Activated CD4-positive, alpha-beta T cell treated with anti-CD3 and anti-CD28 coated beads, Interleukin-2, Interleukin-6, amounts not matched to agents 100 ng/mL and 50 ng/mL, durations not matched to agents 16 hours and 8 hours (primary cell): ENCODE measurements at regions not wholly inside any gene's neighbourhood (a gene's known extent, or its start where the extent isn't known, plus 50 kb on each side); places are given as distances from the start of the nearest gene placed in this dataset.

ENCODE experiments used
- DNase-seq: peaks from one replicate; pipeline ENCODE4 v3.0.0-alpha.2; 2020

DNA sequence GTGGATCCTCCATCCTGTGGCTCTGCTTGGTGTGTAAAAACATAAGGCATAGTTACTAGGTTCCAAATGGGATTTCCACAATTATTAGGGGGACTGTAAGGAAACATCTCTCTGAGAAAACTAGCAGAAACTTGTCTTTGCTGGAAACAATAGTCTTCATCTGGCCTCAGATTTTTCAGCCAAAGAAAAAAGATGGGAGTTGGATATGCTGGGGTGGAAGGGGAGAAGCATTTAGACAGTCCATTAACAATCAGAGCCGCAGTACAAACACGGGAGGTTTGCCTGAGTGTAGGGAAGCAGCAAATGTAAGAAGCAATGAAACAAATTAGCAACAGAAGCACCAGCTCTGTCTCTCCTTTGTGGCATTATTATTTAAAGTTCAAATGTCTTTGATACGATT is 402.7 kb upstream of the ZNF608 start:
- DNase-seq: no peak

DNA sequence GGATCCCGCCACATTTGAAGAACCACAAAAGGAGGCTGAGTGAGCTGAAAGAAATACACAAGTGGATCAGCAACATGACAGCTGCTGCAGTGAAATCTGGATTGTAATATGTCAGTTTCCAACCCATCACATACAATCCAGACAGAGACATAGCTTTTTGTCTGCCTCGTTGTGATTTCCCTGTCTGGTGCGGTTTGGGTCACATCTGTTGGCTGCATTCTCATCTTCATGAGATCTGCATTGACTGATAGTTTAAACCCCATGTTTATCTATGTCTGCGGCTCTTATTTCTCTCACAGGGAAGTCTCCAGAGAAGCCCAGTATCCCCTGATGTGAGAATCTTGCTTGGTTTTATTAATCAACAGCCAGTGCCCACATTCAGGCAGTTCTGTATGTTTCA is 403.1 kb upstream of the ZNF608 start:
- DNase-seq: no peak

DNA sequence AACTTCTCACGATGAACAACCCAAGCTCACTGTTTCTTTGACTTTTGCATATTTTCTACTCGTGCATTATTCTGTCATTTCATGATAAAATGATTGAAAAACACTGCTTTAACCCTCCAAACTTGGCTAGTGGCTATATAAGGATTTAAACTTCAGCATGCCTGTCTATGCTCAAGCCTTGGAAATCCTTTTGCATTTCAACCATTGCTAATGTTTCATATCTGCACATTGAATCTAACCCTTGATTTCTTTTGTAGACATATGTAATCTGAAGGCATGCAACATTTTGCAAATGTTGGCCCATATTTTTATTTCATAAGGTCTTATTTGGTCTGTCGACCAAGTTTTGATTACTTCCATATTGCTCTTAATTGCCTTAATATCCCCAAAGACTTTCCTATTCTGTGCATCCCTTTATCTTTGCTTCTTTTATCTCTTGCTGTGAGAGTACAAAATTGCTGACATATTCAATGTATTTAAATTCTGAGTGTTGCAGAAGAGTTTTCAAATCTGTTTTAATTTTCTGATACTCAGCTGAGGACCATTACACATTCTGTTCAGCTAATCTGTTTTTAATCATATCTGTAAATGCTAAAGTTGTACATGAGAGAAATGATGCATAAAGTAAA is 403.7 kb upstream of the ZNF608 start:
- no peak for DNase-seq

DNA sequence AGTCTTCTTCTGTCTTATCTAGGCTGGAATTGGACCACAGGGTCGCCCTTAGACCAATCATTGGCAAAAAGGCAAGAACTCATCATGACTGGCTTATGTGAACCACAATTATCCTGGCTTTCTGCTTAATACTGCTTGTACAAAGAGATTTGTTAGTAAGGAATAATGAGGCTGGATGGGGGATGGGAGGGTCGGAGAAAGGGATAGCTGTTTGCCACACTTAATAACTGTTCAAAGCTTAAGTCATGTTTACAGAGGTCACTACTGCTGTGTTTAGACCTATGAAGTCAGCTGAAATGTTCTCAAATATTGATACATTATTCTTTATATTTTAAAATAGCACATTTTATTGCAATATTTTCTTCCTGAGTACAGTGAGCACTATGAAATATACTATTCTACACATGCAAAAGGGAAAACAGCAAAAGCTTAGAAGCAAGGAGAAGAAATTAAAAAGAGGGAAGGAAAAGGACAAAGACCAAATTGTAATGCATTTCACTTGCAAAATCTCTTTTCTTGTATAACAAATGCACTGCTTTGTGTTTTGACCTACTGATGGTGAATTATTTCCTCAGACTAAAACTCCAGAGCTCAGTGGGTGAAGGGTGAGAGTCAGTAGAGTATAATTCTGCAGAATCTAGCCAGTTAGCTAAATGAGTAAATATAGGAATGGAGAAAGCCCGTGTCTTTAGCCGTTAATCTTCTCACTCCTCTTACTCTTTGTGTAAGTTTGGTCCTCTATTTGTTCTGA is 404.9 kb upstream of the ZNF608 start:
- DNase-seq: no peak

DNA sequence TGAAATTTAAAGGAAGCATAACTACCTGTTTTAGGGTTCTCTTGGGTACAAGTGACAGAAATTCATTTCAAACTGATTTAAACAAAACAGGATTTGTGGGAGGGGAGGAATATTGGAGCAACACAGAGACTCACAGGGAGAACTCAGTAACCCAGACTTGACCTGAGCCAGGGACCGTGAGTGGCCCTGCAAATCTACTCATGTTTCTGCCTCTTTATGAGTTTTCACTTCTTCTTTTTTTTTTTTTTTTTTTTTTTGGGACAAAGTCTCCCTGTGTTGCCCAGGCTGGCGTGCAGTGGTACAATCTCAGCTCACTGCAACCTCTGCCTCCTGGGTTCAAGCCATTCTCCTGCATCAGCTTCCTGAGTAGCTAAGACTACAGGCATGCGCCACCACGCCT is 405.6 kb upstream of the ZNF608 start:
- DNase-seq: no peak

DNA sequence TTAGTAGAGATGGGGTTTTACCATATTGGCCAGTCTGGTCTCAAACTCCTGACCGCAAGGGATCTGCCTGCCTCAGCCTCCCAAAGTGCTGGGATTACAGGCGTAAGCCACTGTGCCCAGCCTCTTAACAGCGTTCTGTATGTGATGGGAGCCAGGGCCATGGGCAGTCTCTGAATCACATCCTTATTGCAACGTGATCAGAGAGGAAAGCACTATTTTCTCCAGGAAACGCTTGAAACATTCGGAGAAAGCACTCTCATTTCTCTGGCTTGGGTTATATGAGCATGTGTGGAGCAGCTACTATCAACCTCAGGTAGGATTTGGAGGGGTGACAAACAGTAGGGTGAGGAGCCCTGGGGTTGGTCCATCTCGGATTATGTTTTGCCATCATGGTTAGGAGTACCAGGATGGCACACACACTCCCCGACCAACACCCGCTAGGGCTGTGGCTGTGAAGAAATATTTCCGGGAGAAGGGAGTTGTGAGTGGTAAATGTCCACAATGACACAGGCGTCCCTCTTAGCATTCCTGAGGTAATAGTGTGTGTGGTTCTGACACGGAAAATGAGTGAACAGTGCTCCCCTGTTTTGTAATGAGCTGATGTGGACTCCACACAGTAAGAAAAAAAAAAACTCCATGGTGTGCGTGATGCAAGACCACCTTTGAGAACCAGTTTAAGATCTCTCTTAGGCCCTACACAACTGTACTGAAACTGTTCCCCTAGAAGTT is 406.2 kb upstream of the ZNF608 start:
- no peak for DNase-seq

DNA sequence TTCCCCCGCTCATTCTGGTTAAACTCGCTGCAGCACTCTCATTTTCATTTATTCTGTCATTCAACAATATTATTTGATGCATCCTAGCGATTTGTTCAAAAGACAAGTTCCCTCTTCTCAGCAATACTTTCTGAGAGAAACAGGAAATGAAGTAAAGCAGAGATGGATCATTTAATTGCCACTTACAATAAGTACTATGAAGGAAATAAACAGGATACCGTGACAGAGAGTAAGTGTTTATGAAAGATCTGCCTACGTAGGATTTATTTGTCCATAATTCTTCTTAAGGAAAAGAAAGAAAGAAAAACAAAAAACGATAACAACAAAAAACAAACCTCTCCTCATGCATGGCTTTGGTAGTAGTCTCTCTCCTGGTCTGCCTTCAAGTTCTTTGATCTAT is 406.8 kb upstream of the ZNF608 start:
- no peak for DNase-seq

DNA sequence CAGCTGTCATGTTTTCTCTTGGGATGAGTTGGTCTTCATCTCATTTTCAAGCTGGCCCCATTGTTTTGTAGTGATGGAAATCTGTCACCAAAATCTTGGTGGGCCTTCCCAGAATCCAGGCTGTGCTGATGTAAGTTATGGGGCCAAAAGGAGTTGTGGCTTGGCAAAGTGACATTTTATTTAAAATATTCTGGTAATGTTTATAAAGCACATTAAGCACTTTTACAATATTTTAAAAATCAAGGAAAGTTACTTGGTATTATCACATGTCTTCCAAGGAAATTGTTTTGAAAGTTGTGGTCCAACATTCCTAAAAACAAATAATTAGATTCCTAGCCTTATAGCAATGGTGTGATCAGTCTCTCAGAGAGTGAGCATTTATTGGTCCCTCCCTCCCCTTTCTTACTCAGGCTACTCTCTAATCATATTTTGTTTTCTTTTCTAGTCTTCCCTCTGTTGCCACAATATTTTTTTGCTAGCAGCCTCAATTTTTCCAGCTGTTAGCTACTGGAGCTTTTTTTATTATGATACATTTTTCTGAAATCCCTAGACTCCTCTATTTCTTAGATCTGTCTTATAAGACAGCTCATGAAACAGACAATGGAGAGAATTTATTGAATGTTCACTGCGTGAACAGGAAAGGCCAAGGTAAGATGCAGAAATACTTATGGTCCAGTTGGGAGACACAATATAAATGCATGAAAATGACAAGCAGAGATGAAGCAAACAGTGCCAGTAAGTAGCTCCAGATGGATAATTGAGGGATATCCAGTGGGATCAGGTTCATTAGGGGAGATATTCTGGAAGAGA is 408.1 kb upstream of the ZNF608 start:
- no peak for DNase-seq

DNA sequence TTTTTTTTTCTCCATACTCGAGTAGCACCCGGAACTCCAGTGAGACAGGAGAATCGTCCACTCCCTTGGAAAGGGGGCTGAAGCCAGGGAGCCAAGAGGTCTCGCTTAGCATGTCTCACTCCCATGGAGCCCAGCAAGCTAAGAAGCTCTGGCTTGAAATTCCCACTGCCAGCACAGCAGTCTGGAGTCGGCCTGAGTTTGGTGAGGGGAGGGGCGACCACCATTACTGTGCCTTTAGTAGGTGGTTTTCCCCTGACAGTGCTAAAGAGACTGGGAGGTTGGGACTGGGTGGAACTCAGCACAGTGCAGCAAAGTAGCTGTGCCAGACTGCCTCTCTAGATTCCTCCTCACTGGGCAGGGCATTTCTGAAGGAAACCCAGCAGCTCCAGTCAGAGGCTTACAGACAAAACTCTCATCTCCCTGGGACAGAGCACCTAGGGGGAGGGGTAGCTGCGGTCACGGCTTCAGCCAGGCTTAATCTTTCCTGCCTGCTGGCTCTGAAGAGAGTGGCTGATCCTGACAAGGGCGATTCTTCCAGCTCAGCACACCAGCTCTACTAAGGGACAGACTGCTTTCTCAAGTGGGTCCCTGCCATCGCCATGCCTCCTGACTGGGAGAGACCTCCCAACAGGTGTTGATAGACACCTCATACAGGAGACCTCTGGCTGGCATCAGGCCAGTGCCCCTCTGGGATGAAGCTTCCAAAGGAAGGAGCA is 414.5 kb upstream of the ZNF608 start:
- no peak for DNase-seq

DNA sequence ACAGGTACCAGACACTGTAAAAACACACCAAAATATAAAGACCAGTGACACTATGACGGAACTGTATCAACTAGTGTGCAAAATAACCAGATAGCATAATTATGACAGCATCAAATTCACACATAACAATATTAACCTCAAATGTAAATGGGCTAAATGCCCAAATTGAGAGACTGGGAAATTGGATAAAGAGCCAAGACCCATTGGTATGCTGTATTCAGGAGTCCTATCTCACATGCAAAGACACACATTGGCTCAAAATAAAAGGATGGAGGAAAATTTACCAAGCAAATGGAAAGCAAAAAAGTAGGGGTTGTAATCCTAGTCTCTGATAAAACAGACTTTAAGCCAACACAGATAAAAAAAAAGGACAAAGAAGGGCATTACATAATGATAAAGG is 416.3 kb upstream of the ZNF608 start:
- no peak for DNase-seq

DNA sequence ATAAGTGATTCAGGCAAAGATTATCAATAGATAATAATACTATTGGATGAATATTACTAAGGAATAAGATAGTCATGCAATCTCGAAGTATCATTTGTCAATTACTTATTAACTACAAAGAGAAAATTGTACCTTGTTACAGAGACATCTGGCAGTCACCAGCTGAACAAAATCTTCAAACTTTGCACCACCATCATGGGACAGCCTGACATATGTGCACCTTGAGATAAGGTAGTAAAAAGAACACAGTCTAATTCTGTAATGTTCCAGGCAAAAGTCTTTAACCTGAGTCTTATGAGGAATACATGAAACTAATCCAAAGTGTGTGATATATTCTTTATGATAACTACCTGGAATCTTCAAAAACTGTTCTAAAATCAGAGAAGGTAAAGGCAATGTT is 423.0 kb upstream of the ZNF608 start:
- DNase-seq: no peak

DNA sequence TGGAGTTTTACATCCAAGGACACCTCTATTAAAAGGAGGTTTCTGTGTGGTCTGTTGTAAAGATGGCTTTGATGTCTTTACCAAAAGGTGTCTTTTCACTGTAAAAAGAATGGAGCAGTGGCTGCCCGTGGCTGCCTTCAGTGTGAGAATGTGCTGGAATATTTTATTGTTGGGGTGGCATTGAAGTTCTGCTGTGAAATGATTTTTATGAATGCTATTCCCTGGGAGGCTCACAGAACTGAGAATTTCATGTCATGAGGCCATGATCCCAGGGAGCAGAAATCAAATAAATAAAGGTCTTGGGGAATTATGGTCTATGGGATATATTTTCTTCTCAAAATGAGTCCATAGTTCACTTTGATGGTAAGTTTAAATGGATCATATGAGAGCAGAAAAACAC is 425.2 kb upstream of the ZNF608 start:
- DNase-seq: no peak

DNA sequence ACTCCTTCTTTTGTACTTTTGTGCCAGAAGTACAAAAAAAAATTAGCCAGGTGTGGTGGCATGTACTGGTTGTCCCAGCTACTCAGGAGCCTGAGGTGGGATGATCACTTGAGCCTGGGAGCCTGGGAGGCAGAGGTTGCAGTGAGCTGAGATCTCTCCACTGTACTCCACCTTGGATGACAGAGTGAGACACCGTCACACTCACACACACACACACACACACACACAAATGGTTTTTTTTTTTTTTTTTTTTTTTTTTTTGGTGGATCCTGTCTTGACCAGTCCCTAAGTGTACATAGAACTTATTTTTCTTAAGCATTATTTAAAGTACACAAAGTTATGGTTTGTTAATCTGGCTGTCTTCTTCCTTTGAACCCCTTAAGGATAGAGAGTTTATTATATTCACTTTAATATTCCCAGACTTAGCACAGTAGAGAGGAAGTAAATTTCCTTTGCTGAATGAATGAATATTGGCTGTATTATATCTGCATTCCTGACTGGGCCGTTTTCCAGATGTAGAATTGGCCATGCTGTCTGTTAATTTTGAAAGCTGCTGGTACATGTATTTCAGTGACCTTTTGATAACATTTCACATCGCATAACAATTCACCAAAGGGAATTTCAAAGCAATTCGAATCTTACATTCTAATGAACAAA is 429.0 kb upstream of the ZNF608 start:
- no peak for DNase-seq

DNA sequence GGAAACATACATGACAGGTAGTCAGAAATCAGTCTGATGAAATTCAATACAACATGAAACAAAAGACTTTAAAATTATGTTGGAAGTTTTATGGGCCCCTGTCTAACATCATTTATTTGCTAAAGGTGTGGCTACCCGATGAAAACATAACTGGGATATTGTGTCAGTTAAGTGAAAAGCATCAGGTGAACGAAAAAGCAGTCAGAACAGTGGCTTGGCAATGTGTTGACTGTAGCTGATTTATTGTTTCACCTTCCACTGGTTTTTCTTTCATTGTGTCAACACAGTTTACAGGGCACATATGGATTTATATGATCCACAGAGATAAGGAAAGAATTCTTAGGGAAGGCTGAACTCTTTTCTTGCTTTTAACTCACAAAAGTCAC is 429.6 kb upstream of the ZNF608 start:
- DNase-seq: no peak

DNA sequence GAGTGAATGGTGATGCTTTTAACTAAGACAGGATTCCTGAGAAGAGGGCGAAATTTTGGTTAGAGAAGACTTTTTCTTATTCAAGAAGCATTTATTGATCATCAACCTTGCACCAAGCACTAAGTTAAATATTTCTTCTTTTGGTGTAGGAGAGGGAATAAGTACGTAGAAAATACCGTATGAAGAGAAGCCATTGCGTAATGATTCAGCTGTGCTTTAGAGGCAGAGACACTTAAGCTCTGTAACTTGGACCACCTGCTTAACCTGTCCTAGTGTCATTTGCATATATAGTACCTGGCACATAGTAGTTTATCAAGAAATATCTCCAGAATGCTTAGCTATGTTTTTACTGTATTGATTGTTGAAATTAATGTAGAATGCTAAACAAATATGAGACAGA is 430.9 kb upstream of the ZNF608 start:
- DNase-seq: no peak

DNA sequence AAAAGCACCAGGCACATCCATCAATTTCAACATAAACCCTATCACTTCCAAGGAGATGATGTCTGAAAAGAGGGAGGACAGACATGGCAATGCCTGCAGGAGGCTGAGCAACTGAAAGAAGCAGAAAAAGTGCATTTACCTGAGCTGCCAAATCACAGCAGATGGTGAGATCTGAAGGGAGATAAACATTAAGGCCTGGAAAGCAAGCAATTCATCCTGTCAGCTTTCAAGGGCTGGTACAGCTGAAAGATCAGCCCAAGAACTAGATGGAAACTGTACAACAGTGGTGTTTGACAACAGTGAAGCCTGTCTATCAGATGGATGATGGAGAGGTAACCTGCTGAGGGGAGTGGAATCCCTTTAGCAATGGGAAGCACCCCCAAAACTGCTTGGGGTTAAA is 433.2 kb upstream of the ZNF608 start:
- no peak for DNase-seq

DNA sequence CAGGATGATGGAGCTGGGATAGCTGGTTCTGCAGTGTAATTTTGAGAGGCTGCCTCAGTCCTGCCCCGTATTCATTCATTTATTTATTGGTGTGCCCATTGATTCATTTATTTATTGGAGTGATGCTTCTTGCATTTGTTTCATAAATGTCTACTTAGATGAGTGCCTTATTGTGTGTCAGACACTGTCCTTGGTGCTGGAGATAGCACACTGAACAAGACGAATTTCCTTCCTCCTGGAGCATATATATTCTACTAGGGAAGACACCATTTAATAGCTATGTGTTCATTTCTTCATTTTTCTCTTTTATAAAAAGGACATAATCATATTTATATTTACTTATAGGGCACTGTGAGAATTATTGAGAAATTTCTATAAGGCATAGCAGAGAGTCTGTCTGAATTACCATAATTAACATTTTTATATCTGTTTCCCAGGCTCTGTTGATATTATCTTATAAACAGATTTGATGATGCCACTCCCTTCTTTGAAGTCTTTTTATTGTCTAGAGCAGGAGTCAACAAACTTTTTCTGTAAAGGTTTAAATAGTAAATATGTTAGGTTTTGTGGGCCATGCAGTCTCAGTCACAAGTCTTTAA is 433.9 kb upstream of the ZNF608 start:
- no peak for DNase-seq

DNA sequence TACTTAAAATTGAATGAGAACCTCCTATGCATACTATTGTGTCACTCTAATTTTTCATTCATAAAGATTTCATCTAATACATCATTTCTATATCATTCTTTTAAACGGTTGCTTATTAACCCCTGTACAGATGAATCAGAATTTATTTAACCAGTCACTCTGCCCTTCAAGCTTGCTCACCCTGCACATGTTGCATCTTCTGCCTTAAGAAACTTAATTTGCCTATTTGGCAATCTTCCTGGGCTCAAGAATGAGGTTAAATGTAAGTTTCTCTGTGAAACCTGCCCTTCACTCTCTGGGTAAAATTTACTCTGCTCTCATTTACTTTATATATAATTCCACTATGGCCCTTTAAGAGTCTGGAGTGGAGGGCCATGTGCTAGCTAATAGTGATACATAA is 434.7 kb upstream of the ZNF608 start:
- no peak for DNase-seq

DNA sequence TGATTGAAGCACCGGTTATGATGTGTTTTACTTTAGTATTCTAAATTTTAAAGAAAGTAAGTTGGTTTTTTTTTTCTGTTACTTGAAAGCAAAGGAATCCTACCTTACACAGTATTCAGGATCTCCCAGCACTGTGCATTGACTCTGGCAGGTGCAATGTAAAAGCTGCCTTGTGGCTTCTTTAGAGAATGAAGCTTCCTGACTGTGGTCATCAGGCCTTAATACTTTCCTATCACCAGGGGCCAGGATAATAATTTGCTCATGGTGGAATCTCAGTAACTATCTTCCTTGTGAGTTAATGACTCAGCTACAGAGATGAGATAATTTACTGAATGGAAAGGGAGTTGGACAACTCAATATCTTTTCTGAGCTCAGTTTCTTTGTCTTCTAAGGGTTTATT is 435.5 kb upstream of the ZNF608 start:
- no peak for DNase-seq

DNA sequence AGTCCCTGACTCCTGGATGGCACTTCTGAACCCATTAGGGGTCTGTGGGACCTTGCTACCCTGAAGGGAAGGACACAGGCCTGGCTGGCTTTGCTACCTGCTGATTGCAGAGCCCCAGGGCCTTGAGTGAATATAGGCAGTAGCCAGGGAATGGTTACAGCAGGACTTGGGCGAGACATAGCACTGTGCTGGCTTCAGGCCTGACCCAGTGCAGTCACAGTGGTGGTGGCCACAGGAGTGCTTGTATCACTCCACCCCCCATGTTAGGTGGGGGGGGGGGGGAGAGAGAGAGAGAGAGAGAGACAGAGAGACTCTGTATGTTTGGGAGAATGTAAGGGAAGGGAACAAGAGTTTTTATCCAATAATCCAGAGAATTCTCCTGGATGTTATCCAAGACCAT is 439.3 kb upstream of the ZNF608 start:
- DNase-seq: no peak

DNA sequence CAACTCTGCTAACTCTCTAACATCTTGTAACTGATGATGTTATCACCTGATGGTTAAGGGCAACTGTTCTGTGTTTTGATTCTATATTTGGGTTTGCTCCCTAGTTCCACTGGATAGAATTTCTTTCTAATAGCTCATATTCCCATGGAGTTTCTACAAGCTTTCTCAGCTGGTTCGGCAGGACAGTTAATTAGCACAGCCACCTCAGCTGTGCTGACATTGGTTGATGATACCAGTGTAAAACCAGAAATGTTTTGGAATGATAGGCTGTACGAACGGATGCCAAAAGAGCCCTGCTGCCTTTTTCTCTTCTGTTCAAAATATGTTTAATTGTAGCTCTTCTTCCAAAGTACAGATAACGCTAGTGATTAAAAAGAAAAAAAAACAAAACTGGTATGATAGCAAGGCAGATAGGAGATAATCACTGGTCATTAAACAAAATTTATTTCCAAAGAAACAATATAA is 440.5 kb upstream of the ZNF608 start:
- DNase-seq: no peak

DNA sequence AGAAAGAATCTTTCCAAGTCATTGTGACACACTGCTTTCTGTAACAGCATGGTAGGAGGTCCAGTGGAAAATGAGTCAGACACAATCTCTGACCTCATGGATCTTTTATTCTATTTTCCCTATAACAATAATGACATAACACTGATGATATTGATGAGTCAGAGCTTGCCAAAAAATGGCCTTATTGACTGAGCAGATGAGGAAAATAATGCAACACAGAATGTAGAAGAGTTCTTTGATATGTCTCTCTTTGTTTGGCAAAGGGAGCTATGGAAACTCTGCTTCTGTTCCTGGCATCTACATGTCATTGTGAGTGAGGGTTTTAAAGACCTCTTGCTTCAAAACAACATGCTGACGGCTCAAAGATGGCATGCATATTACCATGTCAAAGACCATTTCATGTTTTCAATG is 443.1 kb upstream of the ZNF608 start:
- DNase-seq: no peak
